CD4-positive, alpha-beta T cell treated with Interferon gamma for 1 hour (primary cell): ENCODE measurements at regions not wholly inside any gene's neighbourhood (a gene's known extent, or its start where the extent isn't known, plus 50 kb on each side); places are given as distances from the start of the nearest gene placed in this dataset.
"Not testable (repeated sequence)": the region's sequence is repeated elsewhere in the genome, so short reads cannot be mapped to it uniquely, and the experiment has no call there.

ENCODE experiments used
- DNase-seq: peaks from one replicate; pipeline ENCODE4 v3.0.0-alpha.2; 2020

DNA sequence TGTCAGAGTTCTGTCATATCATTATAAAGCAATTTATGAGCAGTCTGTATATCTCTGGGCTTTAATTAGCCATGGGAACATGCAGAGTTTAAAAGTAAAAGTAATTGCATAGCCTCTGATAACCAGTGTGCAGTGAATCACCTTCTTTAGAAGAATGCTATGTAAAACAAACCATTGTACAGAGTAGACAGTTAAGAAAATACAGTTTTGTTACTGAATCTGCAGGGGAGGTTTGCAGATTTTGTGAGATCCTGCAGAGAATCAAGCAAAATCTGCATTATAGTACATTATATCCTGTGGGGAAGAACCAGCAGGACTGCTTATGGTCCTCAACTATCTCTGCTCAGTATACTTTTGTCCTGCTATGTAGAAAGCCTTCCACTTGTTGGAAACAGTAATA lies 396.2 kb upstream of the NAALADL2 start:
- DNase-seq, result no peak

DNA sequence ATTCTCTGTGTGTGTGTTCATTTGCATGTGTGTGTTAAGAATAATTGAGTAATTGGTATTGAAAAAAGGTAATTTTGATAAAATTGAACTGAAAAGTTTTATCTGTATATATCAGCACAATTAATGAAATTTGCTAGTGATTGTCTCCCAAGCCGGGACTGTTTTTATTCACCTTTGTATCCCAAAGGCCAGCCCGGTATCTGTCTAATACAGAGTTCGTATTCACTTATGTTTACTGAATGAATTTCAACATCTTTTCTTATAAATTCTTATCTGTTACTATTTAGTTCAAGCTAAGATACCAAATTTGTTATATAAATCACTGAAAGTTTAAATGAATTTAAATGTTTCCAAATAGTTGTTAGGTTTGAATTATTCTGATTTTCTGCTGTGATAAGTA lies 394.0 kb upstream of the NAALADL2 start:
- DNase-seq, result no peak

DNA sequence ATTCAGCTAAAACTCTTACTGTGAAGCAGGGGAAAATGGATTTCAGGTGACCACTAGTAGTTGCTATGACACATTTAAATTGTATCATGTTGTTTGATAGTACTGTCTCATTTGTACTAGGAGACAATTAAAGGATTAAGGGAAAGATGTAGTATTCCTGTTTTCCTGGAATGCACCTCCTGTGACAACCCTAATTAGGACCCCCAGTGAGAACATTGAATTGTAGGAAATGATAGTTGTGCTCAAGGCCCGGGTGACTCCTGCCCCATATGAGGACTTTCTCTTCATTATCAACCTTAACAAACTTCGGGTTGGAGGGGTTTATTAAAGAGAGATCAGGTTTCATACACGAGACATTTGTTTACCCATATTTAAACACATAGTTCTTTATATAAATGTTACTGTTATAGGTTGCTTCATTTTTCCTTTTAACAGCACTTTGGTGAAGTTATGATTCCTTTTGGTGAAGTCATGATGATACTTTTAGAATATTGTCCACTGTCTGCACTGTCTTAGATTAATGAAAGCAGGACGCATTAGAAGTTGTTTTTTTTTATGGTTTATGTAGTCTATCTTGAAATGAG lies 392.6 kb upstream of the NAALADL2 start:
- DNase-seq, result no peak

- no peak for DNase-seq
These were observed 381.6 kb upstream of the NAALADL2 start for GRCh38 chr3:174477491-174477890.

GRCh38 chr3:174480767-174481166 lies 378.4 kb upstream of the NAALADL2 start:
- DNase-seq, result no peak

DNA sequence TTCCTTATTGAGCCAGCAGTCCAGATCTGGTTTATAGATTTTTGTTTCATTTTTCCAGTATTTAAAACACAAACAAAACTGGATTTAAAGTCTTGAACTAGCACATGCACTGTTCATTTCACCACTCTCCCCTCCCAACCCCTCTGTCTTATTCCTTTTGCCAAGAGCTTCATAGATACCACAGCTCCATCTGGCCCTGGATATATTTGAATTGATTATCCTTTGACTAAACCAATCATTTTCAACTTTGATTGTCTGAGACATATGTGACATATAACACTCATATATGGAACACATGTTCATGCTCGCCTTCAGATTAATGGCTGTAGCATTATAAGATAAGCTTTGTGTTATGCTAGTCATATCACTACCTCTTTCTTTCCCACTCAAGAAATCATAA lies 376.6 kb upstream of the NAALADL2 start:
- DNase-seq, result no peak

DNA sequence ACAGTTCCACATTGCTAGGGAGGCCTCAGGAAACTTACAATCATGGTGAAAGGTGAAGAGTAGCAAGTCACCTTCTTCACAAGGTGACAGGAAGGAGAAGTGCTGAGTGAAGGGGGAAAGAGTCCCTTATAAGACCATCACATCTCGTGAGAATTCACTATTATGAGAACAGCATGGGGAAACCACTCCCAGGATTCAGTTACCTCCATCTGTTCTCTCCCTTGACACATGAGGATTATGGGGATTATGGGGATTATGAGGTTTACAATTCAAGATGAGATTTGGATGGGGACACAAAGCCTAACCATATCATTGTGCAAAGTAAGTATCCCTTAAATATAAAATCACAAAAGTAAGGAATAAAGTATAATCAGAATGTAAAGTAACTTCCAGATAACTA lies 375.9 kb upstream of the NAALADL2 start:
- no peak for DNase-seq

- not testable (repeated sequence) for DNase-seq
These were observed 375.3 kb upstream of the NAALADL2 start for GRCh38 chr3:174483856-174484255.

DNA sequence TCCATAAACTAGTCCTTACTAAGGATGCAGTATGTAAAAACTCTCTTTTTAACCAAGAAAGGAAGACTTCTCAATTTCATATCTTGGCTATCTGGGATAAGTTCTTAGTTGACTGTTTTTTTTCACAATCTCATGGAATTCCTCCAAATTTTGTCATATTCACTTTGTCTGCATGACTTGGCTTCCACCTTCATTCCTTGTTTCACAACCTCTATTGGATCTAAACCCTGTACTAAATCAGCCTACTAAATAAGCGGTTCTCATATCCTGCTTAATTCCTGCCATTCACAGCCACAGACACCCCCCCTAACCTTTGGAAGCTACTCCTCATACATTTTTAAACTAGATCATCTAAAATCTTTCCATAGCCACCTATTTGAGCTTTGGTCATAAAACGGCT lies 370.6 kb upstream of the NAALADL2 start:
- no peak for DNase-seq

DNA sequence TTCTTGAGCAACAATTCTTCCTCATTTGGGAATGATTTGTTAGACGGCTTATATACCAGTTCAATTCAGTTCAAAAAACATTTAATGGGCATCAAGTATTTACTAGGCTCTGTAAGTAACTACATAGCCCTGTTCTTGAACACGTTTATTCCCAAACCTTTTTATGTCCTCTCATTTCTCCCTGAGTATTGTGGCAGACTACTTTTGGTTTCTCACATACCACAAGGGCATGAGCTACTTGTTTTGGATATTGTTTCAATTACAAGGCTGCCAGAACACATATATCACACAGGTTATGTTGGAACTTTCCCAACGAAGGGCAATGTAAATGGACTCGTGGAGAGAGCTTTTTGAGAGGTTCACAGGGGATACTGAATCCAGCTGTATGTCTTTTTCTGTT lies 363.8 kb upstream of the NAALADL2 start:
- no peak for DNase-seq

GRCh38 chr3:174495928-174496327 lies 363.2 kb upstream of the NAALADL2 start:
- no peak for DNase-seq

DNA sequence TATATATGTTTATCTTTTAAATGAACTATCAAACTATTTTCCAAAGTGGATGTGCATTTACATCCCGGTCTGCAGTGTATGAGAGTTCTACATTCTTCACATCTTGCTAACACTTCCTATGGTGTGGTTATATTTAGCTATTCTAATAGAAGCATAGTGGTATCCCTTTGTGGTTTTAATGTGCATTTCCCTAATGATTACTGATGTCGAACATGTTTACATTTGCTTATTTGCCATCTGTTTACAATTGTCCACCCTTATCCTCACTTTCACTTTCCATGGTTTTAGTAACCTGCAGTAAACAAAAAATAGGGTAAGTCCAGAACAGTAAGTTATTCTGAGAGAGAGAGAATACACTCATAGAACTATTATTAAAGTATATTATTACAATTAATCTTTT lies 360.5 kb upstream of the NAALADL2 start:
- no peak for DNase-seq

- no peak for DNase-seq
These were observed 353.9 kb upstream of the NAALADL2 start for GRCh38 chr3:174505266-174505665.

- no peak for DNase-seq
These were observed 334.9 kb upstream of the NAALADL2 start for GRCh38 chr3:174524203-174524602.

- no peak for DNase-seq
These were observed 329.8 kb upstream of the NAALADL2 start for GRCh38 chr3:174529298-174529697.

DNA sequence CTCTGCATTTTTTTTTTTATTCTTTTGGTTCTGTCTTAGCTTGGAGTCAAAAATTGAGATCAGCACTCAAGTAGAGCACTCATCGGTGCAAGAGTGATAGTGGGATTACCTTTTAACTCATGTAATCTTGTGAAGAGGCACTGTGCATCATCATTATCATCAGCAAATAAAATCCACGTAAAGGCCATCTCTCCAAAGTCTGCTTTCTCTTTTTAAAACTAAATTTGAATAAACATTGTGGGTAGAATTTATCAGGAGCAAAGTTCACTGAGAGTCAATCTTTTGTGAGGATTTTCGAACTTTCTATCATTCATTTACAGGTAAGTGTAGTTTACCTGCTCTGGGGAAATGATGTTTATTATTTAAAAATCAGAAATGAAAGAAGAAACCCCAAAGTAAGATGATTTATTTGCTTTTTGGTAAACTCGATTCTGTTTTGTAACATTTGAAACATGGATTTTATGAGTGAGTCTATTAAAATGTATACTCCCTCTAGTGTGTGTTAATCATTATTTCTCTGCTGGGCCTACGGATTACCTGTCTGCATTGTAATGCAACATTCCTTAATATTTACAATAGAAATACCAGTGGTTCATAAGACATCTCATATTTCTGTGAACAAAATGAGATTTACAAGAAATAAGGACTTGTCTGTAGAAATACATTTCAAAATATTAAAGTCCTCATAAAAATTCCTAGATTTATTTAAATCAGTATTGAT lies 327.7 kb upstream of the NAALADL2 start:
- DNase-seq, result no peak

DNA sequence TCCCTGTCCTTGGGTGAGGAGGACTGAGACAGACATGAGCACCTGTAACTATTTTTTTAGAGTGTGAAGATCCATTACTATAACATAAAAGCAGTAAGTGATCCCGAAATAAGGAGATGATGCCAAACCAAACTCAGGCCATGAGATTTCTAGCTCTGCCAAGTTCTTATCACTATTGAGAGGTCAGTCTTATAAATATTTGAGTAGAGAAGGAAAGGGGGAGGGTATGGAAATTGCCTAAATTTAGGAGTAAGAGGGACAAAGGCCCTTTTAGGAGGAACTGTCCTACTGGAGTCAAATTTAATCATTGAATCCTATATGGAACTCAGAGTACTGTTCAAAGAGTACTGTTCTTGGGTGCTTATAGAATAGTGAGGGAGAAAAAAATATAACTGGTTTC lies 326.9 kb upstream of the NAALADL2 start:
- no peak for DNase-seq

DNA sequence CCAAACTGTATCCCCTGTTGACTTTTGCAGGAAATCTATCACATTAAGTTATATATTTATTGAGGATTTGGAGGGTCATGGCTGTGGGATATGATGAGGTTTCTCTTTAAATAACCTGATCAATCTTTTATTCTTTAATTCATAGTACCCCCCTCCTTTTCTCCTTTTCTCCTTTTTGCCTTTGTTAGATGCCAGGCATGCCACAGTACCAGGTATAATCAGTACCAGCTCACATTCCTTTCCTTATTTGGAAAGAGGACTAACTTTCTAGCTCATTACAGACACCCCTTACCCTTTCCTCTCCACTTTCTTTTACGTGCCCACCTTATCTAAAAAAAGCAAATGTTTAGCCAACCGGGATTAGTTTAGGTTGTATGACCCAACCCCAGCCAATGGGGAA lies 326.4 kb upstream of the NAALADL2 start:
- no peak for DNase-seq

DNA sequence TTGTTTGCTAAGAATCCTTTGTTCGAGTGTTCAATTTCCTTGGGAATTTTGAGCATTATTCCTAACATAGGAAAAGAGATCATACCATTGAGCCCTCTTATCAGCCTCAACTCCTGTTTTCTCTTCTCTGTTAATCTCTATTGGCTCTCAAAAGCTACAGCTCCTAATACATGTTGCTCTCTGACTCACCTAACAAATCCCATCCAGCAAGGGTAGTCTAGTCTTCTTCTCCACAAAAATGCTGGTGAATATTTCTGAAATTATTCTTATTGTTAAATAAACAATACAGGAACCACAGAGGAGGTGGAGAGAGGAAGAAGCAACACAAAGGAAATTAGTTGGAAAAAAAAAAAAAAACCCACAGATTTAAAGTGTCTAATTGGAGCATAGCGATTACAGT lies 325.8 kb upstream of the NAALADL2 start:
- DNase-seq, result no peak

DNA sequence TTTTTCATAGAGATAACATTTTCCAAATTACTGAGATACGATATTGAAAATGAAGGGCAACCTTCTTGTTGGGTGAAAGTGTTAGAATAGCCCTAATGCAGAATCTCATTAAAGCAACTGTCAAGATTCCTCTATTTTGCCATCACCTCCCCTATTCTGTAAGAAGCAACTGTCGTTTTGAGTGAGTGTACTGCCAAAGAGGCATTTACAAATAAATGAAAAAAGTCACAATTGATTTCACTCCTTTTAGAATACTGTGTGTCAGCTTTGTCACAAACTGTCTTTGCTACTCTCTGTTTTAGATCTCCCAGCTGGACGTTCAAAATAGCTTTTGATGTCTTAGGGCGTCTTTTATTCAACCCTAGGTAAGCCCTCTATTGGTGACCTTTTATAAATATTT lies 322.8 kb upstream of the NAALADL2 start:
- no peak for DNase-seq

GRCh38 chr3:174538151-174538550 lies 321.0 kb upstream of the NAALADL2 start:
- no peak for DNase-seq

GRCh38 chr3:174540116-174540908 lies 318.8 kb upstream of the NAALADL2 start:
- DNase-seq, result no peak

GRCh38 chr3:174541708-174542315 lies 317.3 kb upstream of the NAALADL2 start:
- no peak for DNase-seq
